Left lobe of liver (tissue), 2 donors: ENCODE measurements at regions not wholly inside any gene's neighbourhood (a gene's known extent, or its start where the extent isn't known, plus 50 kb on each side); places are given as distances from the start of the nearest gene placed in this dataset.

Experiments
- ATAC-seq: fragments of 200-7000 bp; cut with Tn5 transposase; one replicate; pipeline ENCODE4 v1.9.1; 2020; ENCODE audit warnings: mild to moderate bottlenecking, moderate library complexity
- DNase-seq: peaks from one replicate; pipeline ENCODE4 v3.0.0-alpha.2; 2020; ENCODE audit warnings: low spot score
- donor health status: DM: no; HTN: no; CAD: no; lungs with moderate emphysema.
- donor health status: DM: no; HTN: yes; CAD: no.

- no peak for ATAC-seq
- DNase-seq, result no peak
These were observed 53.1 kb upstream of the GLRA2 start for GRCh38 chrX:14476205-14476604.

GRCh38 chrX:14449773-14450172, 79.6 kb upstream of the GLRA2 start:
- DNase-seq (no peak), ATAC-seq (no peak)

GRCh38 chrX:14448406-14448805, 80.9 kb upstream of the GLRA2 start:
- ATAC-seq (no peak), DNase-seq (no peak)

- DNase-seq (no peak), ATAC-seq (no peak)
These were observed 89.2 kb upstream of the GLRA2 start for GRCh38 chrX:14440106-14440505.

- DNase-seq (no peak), ATAC-seq (no peak)
These were observed 101.7 kb upstream of the GLRA2 start for GRCh38 chrX:14427614-14428013.

- DNase-seq (no peak), ATAC-seq (no peak)
These were observed 108.5 kb upstream of the GLRA2 start for GRCh38 chrX:14420841-14421240.

GRCh38 chrX:14412686-14413085, 116.7 kb upstream of the GLRA2 start:
- DNase-seq (no peak), ATAC-seq (no peak)

- DNase-seq (no peak), ATAC-seq (no peak)
These were observed 118.0 kb upstream of the GLRA2 start for GRCh38 chrX:14411326-14411725.

- no peak for DNase-seq
These were observed 120.0 kb upstream of the GLRA2 start for GRCh38 chrX:14409341-14409740.

GRCh38 chrX:14406225-14406624, 123.1 kb upstream of the GLRA2 start:
- no peak for ATAC-seq
- no peak for DNase-seq

More at GRCh38 chrX:14409341-14409740, 120.0 kb upstream of the GLRA2 start:
- no peak for ATAC-seq

- DNase-seq, result no peak
- ATAC-seq, result no peak
These were observed 130.6 kb upstream of the GLRA2 start for GRCh38 chrX:14398725-14399124.

GRCh38 chrX:14389682-14390081, 139.7 kb upstream of the GLRA2 start:
- DNase-seq, result no peak
- no peak for ATAC-seq

- no peak for ATAC-seq
- no peak for DNase-seq
These were observed 142.4 kb upstream of the GLRA2 start for GRCh38 chrX:14386981-14387380.

GRCh38 chrX:14380044-14380443, 149.3 kb upstream of the GLRA2 start:
- no peak for DNase-seq
- ATAC-seq, result no peak

- ATAC-seq (no peak), DNase-seq (no peak)
These were observed 151.9 kb upstream of the GLRA2 start for GRCh38 chrX:14377427-14377826.

- no peak for ATAC-seq
These were observed 165.6 kb upstream of the GLRA2 start for GRCh38 chrX:14363728-14364127.

GRCh38 chrX:14362721-14363120, 166.6 kb upstream of the GLRA2 start:
- no peak for DNase-seq
- no peak for ATAC-seq

More at GRCh38 chrX:14363728-14364127, 165.6 kb upstream of the GLRA2 start:
- no peak for DNase-seq

- no peak for ATAC-seq
- DNase-seq, result no peak
These were observed 167.9 kb upstream of the GLRA2 start for GRCh38 chrX:14361435-14361834.

- no peak for ATAC-seq
- no peak for DNase-seq
These were observed 169.6 kb upstream of the GLRA2 start for GRCh38 chrX:14359727-14360126.

GRCh38 chrX:14359316-14359715, 170.0 kb upstream of the GLRA2 start:
- ATAC-seq, result no peak
- DNase-seq, result no peak

GRCh38 chrX:14357314-14357713, 172.0 kb upstream of the GLRA2 start:
- no peak for ATAC-seq
- no peak for DNase-seq

GRCh38 chrX:14356401-14356800, 172.9 kb upstream of the GLRA2 start:
- ATAC-seq (no peak), DNase-seq (no peak)

GRCh38 chrX:14355556-14355955, 173.8 kb upstream of the GLRA2 start:
- no peak for ATAC-seq
- no peak for DNase-seq

GRCh38 chrX:14354521-14354920, 174.8 kb upstream of the GLRA2 start:
- no peak for DNase-seq
- ATAC-seq, result no peak
